Gastrocnemius medialis (tissue), 4 donors: ENCODE measurements at regions not wholly inside any gene's neighbourhood (a gene's known extent, or its start where the extent isn't known, plus 50 kb on each side); places are given as distances from the start of the nearest gene placed in this dataset.

ENCODE experiments used
- CTCF ChIP-seq, 5 experiments: fragments of 450-650 bp in 3 of 5; fragments of 200-600 bp in 2 of 5; sonication (generic) in 2 of 5; IDR thresholded peaks in 4 of 5; conservative IDR thresholded peaks in 1 of 5; 1 replicate in 4 of 5; 2 replicates in 1 of 5; pipeline ENCODE4 v1.5.1; 2016 to 2019; ENCODE audit warnings: antibody characterized with exemption in 5 of 5, mild to moderate bottlenecking in 3 of 5, moderate library complexity in 3 of 5
- POLR2A ChIP-seq, 2 donors: fragments of 450-650 bp; IDR thresholded peaks; one replicate each; pipeline ENCODE4 v1.6.1; 2017; ENCODE audit warnings: antibody characterized with exemption in 2 of 2, mild to moderate bottlenecking in 2 of 2, moderate library complexity in 2 of 2

GRCh38 chr1:4273243-4273642, 373.2 kb upstream of the C1orf174 start:
- TF ChIP-seq CTCF (IDR thresholded peaks at IDR 0.05 in 4 of 5, conservative IDR thresholded peaks at IDR 0.05 in 1 of 5) (no peak), POLR2A (IDR thresholded peaks at IDR 0.05) (no peak)
